HG03135 (cell line): ENCODE measurements at regions not wholly inside any gene's neighbourhood (a gene's known extent, or its start where the extent isn't known, plus 50 kb on each side); places are given as distances from the start of the nearest gene placed in this dataset.

Source experiments
- ATAC-seq: cut with Tn5 transposase; IDR thresholded peaks from one replicate; pipeline ENCODE4 v1.9.1; 2021; ENCODE audit warnings: mild to moderate bottlenecking, moderate library complexity; ENCODE audit not compliant: unreplicated experiment

DNA sequence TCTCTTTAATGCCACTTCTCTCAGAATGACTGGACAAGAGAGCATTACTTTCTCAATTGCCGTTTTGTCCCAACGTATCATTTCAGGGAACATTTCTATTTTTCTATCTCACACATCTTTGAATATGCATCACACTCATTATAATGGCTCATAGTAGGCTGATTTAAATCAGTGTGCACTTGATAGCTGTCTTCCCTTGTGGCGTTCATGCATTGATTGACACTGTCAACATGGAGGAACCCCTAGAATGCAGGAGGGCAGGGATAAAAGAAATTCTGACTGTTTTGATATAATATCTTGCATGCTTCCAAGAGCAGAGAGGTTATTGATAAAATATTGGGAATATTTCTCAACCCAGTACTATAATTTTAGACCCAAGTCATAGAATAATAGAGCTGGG lies 1528.9 kb upstream of the FLRT2 start:
- no peak for ATAC-seq

DNA sequence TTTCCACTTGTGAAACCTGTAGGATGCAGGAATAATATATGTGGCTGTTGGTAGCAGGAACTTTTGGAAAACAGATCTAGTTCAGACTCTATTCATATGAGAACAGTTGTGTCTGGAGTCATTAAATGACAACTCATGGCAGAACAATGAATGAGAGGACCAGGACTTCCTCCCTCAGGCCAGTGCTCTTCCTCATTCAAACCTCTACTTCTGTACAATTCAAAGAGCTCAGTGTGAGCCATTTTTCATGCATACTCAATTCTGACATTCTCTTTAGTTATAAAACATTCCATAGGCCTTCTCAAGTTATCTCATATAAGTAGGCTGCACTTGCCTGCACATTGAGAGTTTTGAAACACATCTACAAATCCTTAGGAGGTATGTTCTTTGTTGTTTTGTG lies 1526.6 kb upstream of the FLRT2 start:
- no peak for ATAC-seq

DNA sequence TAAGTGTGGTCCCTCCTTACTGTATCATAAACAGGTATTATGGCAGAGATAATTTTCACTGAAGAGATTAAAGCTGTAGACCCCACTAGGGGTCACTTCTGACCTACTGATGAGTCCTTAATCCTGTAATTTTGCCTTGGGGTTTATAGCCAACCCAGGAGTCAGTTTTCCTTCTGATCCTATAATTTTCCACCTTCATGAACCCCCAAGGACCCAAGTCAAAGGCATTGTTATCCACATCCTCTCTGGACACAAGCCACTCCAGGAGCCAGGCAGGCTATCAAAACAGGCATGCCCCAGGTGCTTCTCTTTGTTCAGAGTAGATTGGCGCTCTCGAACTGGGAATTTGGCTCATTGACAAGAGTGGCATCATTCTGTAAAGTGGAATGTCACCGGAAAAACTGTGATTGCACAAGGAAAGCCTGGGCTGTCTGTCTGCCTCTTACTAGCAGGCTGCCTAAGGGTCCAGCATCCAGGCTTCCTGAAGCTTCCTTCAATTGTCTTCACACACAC lies 1523.2 kb upstream of the FLRT2 start:
- no peak for ATAC-seq

DNA sequence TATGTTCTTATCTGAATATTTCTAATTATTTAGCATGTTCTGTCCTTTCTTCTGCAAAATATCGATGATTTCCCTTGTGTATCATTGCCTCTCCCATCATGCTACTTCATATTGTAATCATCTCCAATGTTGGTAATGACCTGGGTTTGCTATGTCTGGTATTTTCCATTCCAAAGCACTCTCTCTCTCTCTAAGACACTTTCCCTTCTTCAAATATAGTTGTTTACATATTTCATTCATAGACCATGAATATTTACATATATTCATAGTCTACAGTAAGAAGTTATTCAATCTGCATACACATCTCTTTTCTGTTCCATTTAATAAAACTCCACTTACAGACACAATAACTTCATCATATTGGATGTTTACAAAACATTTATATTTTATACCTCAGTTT lies 1516.5 kb upstream of the FLRT2 start:
- ATAC-seq: no peak

DNA sequence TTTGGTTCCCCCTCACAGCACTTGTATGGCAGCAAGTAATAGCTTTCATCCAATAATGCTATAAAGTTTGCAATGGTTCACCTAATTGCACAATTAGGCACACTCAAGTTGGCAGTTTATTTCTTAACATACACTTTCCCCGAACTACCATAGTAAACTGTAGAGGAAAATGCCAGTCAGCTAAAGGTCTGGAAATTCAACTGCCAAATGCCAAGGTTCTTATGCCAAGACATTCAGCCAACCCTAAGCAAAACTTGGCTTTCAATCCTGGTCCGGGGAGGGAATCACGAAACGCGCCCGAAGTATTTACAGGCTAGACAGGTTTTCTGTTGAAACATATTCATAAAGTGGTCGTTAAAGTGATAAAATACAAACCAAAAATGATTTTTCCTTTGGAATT lies 1512.4 kb upstream of the FLRT2 start:
- no peak for ATAC-seq

DNA sequence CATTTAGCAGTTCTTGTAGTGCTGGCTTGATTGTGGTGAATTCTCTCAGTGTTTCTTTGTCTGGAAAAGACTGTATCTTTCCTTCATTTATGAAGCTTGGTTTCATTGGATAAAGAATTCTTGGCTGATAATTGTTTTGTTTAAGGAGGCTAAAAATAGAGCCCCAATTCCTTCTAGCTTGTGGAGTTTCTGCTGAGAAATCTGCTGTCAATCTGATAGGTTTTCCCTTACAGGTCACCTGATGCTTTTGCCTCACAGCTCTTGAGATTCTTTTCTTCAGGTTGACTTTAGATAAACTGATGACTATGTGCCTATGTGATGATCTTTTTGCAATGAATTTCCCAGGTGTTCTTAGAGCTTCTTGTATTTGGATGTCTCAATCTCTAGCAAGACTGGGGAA lies 1508.5 kb upstream of the FLRT2 start:
- ATAC-seq: no peak

DNA sequence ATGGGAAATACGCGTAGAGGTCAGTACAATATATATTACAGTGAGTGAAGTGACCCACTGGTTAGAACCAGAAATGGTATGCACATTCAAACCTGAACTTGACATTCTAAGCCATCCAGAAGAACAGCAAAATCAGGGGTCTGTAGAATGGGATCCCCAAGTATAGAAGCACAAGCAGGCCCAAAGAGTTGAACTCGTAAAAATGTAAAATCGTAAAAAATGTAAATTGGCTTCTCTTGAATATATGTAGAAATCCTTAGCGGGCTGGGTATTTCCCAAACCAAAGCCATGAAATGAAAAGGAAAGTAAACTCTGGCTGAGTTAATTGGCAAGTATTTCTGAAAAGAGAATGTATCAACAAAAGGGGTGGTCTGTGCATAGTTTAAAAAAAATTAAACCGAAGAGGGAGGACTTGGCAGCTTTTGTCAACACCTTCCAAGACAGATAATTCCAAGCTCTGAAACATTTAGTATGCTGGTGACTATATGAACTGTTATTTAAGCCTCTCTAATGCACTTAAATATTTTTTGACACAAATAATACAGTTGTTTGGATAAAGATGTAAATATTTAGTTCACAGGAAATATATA lies 1505.6 kb upstream of the FLRT2 start:
- ATAC-seq: no peak

DNA sequence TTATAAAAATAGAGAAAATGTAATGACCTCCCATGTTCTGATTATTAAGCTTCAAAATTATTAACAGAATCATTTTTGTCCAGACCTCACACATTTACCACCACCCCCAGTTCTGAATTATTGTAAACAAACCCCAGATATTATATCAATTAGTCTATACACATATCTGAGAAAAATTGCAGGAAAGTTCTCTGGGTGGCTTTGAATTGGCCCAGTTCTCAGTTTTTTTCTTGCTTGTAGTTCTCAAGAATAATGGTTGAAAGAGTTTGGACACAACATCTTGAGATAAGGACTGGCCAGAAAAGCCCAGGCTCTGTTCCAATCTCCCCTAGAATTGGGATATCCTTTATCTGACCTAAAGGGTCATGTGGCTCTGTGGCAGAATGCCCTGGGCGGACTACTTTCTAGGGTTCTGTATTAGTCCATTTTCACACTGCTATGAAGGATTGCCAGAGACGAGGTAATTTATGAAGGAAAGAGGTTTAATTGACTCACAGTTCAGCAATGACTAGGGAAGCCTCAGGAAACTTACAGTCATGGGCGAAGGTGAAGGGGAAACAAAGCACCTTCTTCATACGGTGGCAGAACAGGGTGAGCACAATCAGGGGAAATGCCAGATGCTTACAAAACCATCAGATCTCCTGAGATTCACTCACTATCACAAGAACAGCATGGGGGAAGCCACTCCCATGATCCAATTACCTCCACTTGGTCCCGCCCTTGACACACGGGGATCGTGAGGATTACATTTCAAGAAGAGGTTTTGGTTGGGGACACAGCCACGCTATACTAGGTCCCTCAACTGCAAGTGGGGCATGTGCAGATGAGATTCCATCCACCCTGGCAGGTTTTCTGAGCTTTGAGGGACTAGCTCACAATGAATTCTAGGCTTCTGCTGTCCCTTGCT lies 1504.6 kb upstream of the FLRT2 start:
- ATAC-seq: no peak

DNA sequence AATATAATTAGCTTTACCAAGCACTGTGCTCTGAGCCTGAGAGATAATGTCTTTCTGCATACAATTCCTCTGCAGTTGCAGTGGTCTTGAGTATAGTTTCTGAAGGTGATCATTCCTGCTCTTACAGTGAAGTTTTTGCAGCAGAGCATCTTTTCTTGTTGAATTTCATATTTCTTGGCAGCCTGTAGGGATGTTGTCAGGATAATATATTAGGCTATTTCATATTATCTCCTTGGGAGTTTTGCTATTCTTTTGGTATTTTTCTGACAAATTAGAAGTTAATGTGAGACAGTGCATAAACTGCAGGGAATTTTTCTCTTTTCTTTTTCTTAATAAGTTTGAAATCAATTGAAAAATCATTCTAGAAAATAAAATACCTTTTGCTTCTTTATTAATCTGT lies 1502.6 kb upstream of the FLRT2 start:
- ATAC-seq: no peak

DNA sequence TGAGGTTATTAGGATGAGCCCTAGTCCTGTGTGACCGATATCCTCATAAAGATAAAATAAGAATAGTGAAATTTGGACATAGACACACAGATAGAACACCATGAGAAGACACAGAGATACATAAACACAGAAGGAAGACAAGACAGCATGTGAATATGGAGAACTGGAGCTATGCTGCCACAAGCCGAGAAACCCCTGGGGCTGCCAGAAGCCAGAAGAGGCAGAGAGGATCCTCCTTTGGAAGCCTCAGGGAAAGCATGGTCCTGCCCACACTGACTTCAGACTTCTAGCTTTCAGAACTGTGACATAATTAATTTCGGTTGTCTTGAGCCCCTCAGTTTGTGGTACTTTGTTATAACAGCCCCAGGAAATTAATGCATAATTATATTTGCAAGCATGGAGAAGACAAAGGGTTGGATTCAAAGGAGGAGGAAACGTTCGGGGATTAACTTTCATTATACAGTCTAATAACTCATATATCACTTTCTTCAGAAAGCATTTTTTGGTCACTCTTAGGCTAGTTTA lies 1501.8 kb upstream of the FLRT2 start:
- ATAC-seq: no peak

DNA sequence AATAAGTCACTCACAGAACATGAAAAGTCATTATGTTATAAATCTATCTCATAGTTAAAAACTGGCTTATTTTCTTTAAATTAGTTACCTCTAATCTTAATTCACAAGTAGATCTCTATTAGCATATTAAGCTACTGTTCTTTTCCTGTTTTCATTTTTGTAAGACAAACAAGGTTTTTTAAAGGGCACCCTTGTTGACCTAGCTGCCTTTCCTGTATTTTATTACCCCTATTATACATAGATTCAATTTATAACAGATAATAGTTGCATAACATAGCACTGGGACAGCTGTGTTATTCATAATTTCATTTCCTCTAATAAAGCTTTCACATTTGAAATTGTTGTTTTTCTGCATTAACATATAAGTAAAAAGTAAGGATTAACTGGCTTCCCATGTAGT lies 1500.7 kb upstream of the FLRT2 start:
- no peak for ATAC-seq

DNA sequence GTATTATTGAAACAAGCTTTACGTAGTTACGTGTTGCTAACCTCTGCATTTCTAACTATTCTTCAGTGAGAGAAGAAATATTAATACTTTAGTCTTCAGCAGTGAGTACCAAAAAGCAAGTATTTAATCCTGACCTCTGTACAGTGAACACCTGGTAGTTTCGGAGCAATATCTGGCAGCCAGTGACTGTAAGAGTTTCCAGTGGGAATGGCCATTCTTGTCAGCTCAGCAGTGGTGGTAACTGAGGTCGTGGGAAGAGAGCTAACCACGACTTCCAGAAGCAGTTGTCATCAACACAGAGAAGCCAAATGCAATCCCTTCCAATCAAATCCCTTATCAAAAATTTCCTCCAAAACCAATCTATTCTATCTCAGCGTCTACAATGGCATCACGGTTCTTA lies 1500.2 kb upstream of the FLRT2 start:
- ATAC-seq: no peak

DNA sequence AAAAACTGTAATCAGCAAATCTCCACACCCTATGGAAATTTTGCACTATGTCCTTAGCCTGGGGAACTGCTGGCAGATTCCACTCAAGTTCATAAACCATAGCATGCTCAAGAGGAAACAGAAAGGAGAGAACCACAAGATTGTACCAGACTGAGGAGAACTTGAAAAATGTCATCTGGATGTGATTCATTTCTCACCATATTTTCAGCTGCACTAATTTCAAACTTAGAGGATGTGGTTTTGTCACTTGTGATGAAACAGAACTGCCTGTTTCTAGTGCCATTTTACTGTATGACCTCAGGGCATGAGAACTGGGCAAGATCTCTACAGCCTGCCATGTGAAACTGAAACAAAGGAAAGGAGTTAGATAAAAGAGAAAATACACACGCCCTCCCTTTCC lies 1493.1 kb upstream of the FLRT2 start:
- ATAC-seq: no peak

DNA sequence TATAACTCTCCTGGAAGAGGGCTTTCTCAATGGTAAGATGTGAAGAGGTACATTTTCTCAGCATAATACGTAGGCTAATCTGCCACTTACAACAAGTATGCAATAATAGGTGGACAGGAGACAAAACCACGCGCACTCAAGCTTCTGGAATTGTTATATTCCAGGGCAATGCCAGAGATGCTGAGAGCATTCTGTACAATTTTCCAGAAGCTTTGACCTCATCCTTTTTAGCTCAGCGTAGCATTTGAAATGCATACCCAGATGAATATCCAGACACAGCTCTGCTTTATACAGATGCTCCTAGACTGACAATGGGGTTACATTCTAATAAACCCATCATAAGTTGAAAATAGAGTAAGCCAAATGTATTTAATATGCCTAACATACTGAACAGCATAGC lies 1492.4 kb upstream of the FLRT2 start:
- ATAC-seq: no peak

DNA sequence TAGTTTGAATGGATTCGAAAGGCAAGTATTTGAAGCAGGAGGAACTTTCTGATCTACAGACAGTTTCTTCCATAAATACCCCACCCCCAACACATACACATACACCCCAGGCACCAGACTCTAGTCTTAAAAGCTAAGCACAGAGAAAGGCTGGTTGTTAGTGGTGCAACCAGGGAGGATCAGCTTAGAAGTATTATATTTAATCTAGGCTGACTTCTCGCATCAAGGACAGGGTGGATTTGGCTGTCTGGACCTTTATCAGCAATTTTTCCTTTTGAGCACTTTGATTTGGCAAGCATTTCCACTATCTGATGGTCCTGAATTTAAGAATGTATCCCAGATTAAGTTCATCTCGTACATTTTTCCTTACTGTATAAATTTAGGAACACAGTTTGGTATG lies 1489.8 kb upstream of the FLRT2 start:
- ATAC-seq: no peak

DNA sequence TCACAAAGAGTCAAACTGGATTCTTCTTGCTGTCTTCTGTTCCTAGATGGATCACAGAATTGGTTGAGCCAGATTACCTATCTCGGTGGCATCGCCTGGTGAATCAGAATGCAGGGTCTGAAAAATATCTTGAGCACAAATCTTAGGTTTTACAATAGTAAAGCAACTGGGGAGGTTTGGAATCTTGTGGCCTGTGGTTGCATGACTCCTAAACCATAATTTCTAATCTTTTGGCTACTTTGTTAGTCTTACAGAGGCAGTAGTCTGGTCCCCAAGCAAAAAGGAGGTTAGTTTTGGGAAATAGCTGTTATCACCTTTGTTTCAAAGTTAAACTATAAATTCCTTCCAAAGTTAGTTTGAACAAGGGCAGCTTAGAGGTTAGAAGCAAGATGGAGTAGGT lies 1488.5 kb upstream of the FLRT2 start:
- no peak for ATAC-seq

DNA sequence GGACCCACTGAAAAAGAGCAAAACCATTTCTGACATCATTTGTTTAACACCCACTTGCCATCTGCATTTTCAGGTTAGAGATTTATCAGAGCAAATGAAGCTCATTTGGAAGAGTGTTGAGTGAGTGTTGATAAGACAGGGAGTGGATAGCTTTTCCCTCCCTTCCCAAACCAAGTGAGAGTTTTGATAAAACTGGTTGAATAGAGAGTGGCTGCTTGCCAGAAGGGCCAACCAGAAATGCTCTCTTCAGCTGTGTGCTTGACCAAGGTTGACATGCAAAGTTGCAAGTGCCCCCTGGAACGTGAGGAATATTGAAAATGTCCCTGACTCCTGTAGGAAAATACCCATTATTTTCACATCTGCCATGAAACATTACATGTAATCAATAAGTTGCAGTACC lies 1487.0 kb upstream of the FLRT2 start:
- no peak for ATAC-seq

DNA sequence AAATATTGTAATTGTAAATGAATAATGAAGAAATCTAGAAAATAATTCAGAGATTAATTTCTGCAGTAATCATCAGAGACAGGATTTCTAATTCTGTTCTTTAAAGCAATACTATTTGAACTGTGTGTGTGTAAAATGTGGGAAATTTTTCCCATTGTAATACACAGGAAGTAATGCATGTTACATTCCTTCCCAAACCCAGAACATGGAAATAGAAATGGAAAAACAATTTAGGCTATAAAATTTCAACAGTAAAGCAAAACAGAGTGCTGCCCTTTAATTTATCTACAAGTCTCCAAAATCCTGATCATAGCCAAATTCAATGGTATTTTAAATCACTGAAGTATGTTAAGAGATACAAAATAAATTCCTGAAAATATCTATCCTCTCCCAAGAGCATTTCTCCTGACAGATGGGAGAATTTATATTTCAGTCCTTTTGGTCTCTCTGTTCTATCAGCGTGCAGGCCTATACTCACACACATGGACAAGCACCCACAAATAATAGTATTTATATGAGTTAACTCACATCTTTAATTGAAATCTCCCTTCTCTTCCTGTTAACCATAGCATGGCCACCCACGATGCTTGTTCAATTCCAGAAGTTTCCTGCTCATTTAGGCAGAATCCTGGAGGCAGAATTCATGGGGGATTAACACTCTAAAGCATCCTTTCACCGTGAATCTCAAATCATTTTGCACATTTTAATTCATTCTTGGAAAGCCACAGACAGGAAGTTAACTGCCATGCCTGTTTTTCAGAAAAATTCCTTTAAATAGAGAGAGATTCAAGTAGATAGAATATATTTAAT lies 1465.4 kb upstream of the FLRT2 start:
- no peak for ATAC-seq

DNA sequence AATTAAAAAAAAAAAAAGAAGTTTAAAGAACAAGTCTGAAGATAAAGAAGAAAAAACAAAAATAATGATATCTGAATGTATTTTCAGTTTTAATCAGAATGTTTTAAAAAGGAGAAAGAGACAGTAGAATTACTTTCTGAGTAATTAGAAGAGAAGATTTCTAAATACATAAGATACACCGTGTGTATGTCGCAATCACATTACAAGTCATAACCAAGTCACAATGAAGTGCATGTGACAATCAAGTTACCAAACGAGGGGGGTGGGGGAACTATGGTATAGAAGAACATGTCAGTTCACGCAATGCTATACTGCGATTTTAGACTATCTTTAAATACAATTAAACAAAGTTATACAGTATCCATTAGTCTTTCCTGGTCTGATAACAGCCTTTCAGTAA lies 1464.1 kb upstream of the FLRT2 start:
- ATAC-seq: no peak

DNA sequence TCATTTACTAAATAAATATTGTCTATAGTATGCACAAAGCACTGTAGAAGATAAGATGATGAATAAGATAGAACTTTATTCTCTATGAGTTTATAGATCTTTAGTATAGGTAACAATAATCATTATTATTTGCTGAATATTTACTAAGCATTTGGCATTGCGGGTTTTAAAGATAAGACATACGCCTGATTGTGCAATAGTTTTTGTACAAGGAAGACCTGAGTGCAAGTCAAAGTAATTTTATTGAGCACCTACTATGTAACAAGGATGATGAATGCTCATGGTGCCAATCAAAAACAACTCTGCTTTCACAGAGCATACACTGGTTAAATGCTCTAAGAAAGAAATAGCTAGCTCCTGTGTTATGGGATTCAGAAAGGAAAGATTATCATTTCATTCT lies 1461.7 kb upstream of the FLRT2 start:
- ATAC-seq: no peak

DNA sequence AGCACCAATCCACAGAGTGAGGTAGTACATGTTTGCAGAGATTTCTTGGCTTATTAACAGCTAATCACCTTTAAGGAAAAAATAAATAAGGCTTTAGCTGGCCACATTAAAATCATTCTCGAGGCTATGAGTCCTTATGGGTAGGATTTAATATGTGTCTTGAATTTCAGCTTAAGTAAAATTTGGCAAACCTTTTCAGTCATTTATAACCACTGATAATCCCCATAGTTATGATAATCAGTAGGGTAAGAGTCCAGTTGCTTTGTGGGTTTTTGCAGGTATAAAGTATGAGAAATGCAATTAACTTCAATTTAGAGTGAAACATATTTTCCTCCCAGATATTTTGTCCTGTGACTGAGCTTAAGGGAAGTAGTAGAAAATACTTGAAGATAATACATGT lies 1458.9 kb upstream of the FLRT2 start:
- ATAC-seq: no peak
